Loucy (cell line): ENCODE measurements at regions not wholly inside any gene's neighbourhood (a gene's known extent, or its start where the extent isn't known, plus 50 kb on each side); places are given as distances from the start of the nearest gene placed in this dataset.

Experiments used
- H2AFZ ChIP-seq: fragments of 200-600 bp; sonication (generic); 2 replicates; pipeline ENCODE4 v1.6.0; 2016; ENCODE audit warnings: antibody characterized with exemption, mild to moderate bottlenecking, low read length, moderate library complexity
- H3F3A ChIP-seq: fragments of 200-600 bp; 2 replicates; pipeline ENCODE4 v1.6.0; 2016; ENCODE audit warnings: antibody characterized with exemption, low read depth, mild to moderate bottlenecking
- H3K27me3 ChIP-seq: fragments of 200-600 bp; sonication (generic); 2 replicates; pipeline ENCODE4 v1.6.1; 2014; ENCODE audit warnings: low read length, mild to moderate bottlenecking; ENCODE audit not compliant: insufficient read depth, poor library complexity, severe bottlenecking
- H3K36me3 ChIP-seq: fragments of 200-600 bp; sonication (generic); 2 replicates; pipeline ENCODE4 v1.6.1; 2016; ENCODE audit warnings: low read length; ENCODE audit not compliant: insufficient read depth
- H3K4me1 ChIP-seq: fragments of 200-600 bp; sonication (generic); 2 replicates; pipeline ENCODE4 v1.5.1; 2014; ENCODE audit warnings: low read length, mild to moderate bottlenecking; ENCODE audit not compliant: insufficient read depth, poor library complexity, severe bottlenecking
- H3K4me2 ChIP-seq: fragments of 200-600 bp; sonication (generic); 2 replicates; pipeline ENCODE4 v1.6.0; 2014; ENCODE audit warnings: antibody characterized with exemption, low read length, low read depth, mild to moderate bottlenecking; ENCODE audit not compliant: poor library complexity, severe bottlenecking
- H3K4me3 ChIP-seq: fragments of 200-600 bp; sonication (generic); 2 replicates; pipeline ENCODE4 v1.5.1; 2014; ENCODE audit warnings: low read length, mild to moderate bottlenecking, mixed read lengths; ENCODE audit not compliant: poor library complexity, severe bottlenecking
- H3K79me2 ChIP-seq: fragments of 200-600 bp; sonication (generic); 2 replicates; pipeline ENCODE4 v1.6.1; 2014; ENCODE audit warnings: low read length; ENCODE audit not compliant: insufficient read depth
- H3K9ac ChIP-seq: fragments of 200-600 bp; sonication (generic); 2 replicates; pipeline ENCODE4 v1.6.0; 2014; ENCODE audit warnings: mild to moderate bottlenecking, low read depth, low read length, moderate library complexity; ENCODE audit not compliant: poor library complexity, severe bottlenecking
- H3K9me2 ChIP-seq: fragments of 200-600 bp; sonication (generic); replicated peaks from 2 replicates; pipeline ENCODE4 v1.6.1; 2016; ENCODE audit warnings: low read depth, low read length, mixed read lengths
- H3K9me3 ChIP-seq: fragments of 200-600 bp; sonication (generic); 2 replicates; pipeline ENCODE4 v1.6.1; 2014; ENCODE audit warnings: mild to moderate bottlenecking, antibody characterized with exemption, low read length, low read depth; ENCODE audit not compliant: insufficient read depth
- H4K20me1 ChIP-seq: fragments of 200-600 bp; sonication (generic); 2 replicates; pipeline ENCODE4 v1.6.0; 2014; ENCODE audit warnings: antibody characterized with exemption, low read length, mild to moderate bottlenecking; ENCODE audit not compliant: insufficient read depth, poor library complexity, severe bottlenecking
- EZH2phosphoT487 ChIP-seq: fragments of 200-600 bp; IDR thresholded peaks from 2 replicates; pipeline ENCODE4 v1.6.1; 2018; ENCODE audit warnings: antibody characterized with exemption, mild to moderate bottlenecking, moderate library complexity, borderline replicate concordance
- TF ChIP-seq, protein P1 (sequence below): fragments of 200-600 bp; sonication (generic); conservative IDR thresholded peaks from 2 replicates; pipeline ENCODE4 v1.5.1; 2014; ENCODE audit warnings: mild to moderate bottlenecking, antibody characterized with exemption, low read length

- no peaks in the 10 kb centered on the region for H3K36me3 ChIP-seq
- TF ChIP-seq, protein P1, sequence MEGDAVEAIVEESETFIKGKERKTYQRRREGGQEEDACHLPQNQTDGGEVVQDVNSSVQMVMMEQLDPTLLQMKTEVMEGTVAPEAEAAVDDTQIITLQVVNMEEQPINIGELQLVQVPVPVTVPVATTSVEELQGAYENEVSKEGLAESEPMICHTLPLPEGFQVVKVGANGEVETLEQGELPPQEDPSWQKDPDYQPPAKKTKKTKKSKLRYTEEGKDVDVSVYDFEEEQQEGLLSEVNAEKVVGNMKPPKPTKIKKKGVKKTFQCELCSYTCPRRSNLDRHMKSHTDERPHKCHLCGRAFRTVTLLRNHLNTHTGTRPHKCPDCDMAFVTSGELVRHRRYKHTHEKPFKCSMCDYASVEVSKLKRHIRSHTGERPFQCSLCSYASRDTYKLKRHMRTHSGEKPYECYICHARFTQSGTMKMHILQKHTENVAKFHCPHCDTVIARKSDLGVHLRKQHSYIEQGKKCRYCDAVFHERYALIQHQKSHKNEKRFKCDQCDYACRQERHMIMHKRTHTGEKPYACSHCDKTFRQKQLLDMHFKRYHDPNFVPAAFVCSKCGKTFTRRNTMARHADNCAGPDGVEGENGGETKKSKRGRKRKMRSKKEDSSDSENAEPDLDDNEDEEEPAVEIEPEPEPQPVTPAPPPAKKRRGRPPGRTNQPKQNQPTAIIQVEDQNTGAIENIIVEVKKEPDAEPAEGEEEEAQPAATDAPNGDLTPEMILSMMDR = no peak
- no peak for TF ChIP-seq EZH2phosphoT487
- H3K4me3 ChIP-seq = no peak overlapping the region
- no peaks in the 10 kb centered on the region for H3K4me1 ChIP-seq
- no peak overlapping the region for H2AFZ ChIP-seq
- H3K27me3 ChIP-seq = no peaks in the 10 kb centered on the region
- H4K20me1 ChIP-seq = no peaks in the 10 kb centered on the region
- no peaks in the 10 kb centered on the region for H3K9me2 ChIP-seq
- H3K9ac ChIP-seq = no peak overlapping the region
- no peaks in the 10 kb centered on the region for H3F3A ChIP-seq
- H3K79me2 ChIP-seq = no peaks in the 10 kb centered on the region
- no peak overlapping the region for H3K4me2 ChIP-seq
- no peaks in the 10 kb centered on the region for H3K9me3 ChIP-seq
Observed at GRCh38 chr5:38190111-38190510, 68.2 kb upstream of the EGFLAM start.

- no peak overlapping the region for H3K4me3 ChIP-seq
- H3K9me2 ChIP-seq = no peaks in the 10 kb centered on the region
- TF ChIP-seq EZH2phosphoT487 = no peak
- TF ChIP-seq, protein P1 = no peak
- no peaks in the 10 kb centered on the region for H3K4me1 ChIP-seq
- no peaks in the 10 kb centered on the region for H3K27me3 ChIP-seq
- no peaks in the 10 kb centered on the region for H3F3A ChIP-seq
- H2AFZ ChIP-seq = no peak overlapping the region
- no peaks in the 10 kb centered on the region for H3K36me3 ChIP-seq
- H3K9ac ChIP-seq = no peak overlapping the region
- H3K9me3 ChIP-seq = no peaks in the 10 kb centered on the region
- no peak overlapping the region for H3K4me2 ChIP-seq
- no peaks in the 10 kb centered on the region for H4K20me1 ChIP-seq
- H3K79me2 ChIP-seq = no peaks in the 10 kb centered on the region
Observed at GRCh38 chr5:38189081-38189504, 69.3 kb upstream of the EGFLAM start.

DNA sequence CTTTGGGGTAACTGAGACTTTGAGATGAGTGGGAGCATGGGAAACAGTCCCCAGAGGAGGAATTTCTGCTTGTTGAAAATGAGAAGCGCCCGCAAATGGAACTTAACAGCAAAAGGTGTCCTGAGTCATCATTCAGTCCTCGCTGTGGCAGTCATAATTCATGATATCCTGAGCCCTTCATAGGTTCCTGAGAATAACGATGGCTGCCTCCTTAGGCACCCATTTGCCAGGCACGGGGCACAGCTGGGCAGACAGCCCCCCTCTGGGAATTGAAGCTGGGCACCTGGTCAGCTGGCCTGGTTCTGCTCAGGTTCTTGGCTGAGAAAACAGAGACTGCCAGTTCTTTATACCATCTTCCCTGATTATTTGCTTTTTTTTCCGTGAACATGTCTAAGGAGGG is 69.8 kb upstream of the EGFLAM start:
- no peak for TF ChIP-seq EZH2phosphoT487
- TF ChIP-seq, protein P1 = no peak
- no peaks in the 10 kb centered on the region for H3K36me3 ChIP-seq

More for the DNA sequence above, 69.8 kb upstream of the EGFLAM start:
- no peaks in the 10 kb centered on the region for H3K27me3 ChIP-seq
- H4K20me1 ChIP-seq = no peaks in the 10 kb centered on the region
- no peaks in the 10 kb centered on the region for H3F3A ChIP-seq
- H3K9me3 ChIP-seq = no peaks in the 10 kb centered on the region
- H3K9me2 ChIP-seq = no peaks in the 10 kb centered on the region
- no peaks in the 10 kb centered on the region for H3K79me2 ChIP-seq
- H3K4me3 ChIP-seq = no peak overlapping the region
- H3K4me2 ChIP-seq = no peak overlapping the region
- no peaks in the 10 kb centered on the region for H3K4me1 ChIP-seq
- H3K9ac ChIP-seq = no peak overlapping the region
- no peak overlapping the region for H2AFZ ChIP-seq
